Neural cell (in vitro differentiated cells): ENCODE measurements at regions not wholly inside any gene's neighbourhood (a gene's known extent, or its start where the extent isn't known, plus 50 kb on each side); places are given as distances from the start of the nearest gene placed in this dataset.

Experiments used
- H2AFZ ChIP-seq: fragments of 200-600, 300-800 bp; sonication (generic), shearing (Covaris generic); 2 replicates; pipeline ENCODE4 v1.6.0; 2014; ENCODE audit warnings: low read depth, mild to moderate bottlenecking, antibody characterized with exemption, low read length, moderate library complexity
- H3F3A ChIP-seq: fragments of 200-600 bp; shearing (Covaris generic); 2 replicates; pipeline ENCODE4 v1.6.1; 2016; ENCODE audit warnings: mild to moderate bottlenecking, moderate library complexity, mixed read lengths, antibody characterized with exemption, low read length; ENCODE audit not compliant: insufficient read depth, poor library complexity, severe bottlenecking
- H3K27ac ChIP-seq: fragments of 200-600, 300-800 bp; sonication (generic), shearing (Covaris generic); 2 replicates; pipeline ENCODE4 v1.5.1; 2014; ENCODE audit warnings: mild to moderate bottlenecking, low read length, moderate library complexity
- H3K27me3 ChIP-seq: fragments of 300-800, 200-600 bp; sonication (generic), shearing (Covaris generic); 2 replicates; pipeline ENCODE4 v1.6.0; 2014; ENCODE audit warnings: mild to moderate bottlenecking, low read depth, low read length, moderate library complexity; ENCODE audit not compliant: insufficient read depth
- H3K36me3 ChIP-seq: fragments of 300-800, 200-600 bp; sonication (generic), shearing (Covaris generic); 2 replicates; pipeline ENCODE4 v1.5.1; 2014; ENCODE audit warnings: mild to moderate bottlenecking, antibody characterized with exemption, low read length, moderate library complexity; ENCODE audit not compliant: insufficient read depth
- H3K4me2 ChIP-seq: fragments of 300-800, 200-600 bp; sonication (generic), shearing (Covaris generic); 2 replicates; pipeline ENCODE4 v1.6.0; 2014; ENCODE audit warnings: mild to moderate bottlenecking, low read length
- H3K4me3 ChIP-seq: fragments of 300-800, 200-600 bp; sonication (generic), shearing (Covaris generic); 2 replicates; pipeline ENCODE4 v1.5.1; 2014; ENCODE audit warnings: mild to moderate bottlenecking, low read length, moderate library complexity
- H3K79me2 ChIP-seq: fragments of 200-600 bp; shearing (Covaris generic); replicated peaks from 2 replicates; pipeline ENCODE4 v1.6.0; 2014; ENCODE audit warnings: mild to moderate bottlenecking, low read length, moderate library complexity; ENCODE audit not compliant: insufficient read depth
- H3K9ac ChIP-seq: fragments of 300-800, 200-600 bp; sonication (generic), shearing (Covaris generic); 2 replicates; pipeline ENCODE4 v1.6.1; 2016; ENCODE audit warnings: mild to moderate bottlenecking, low read length, mixed read lengths
- H3K9me2 ChIP-seq: fragments of 200-600 bp; shearing (Covaris generic); 2 replicates; pipeline ENCODE4 v1.6.1; 2016; ENCODE audit warnings: mild to moderate bottlenecking, low read length, mixed read lengths; ENCODE audit not compliant: insufficient read depth
- H3K9me3 ChIP-seq: fragments of 200-600, 300-800 bp; sonication (generic), shearing (Covaris generic); 2 replicates; pipeline ENCODE4 v1.6.1; 2016; ENCODE audit warnings: mild to moderate bottlenecking, mixed run types, low read length, moderate library complexity, mixed read lengths
- H4K20me1 ChIP-seq: fragments of 200-600 bp; shearing (Covaris generic); 2 replicates; pipeline ENCODE4 v1.6.1; 2016; ENCODE audit warnings: mild to moderate bottlenecking, mixed run types; ENCODE audit not compliant: insufficient read depth
- CTCF ChIP-seq: fragments of 450-650 bp; IDR thresholded peaks from 2 replicates; pipeline ENCODE4 v1.5.1; 2014; ENCODE audit warnings: antibody characterized with exemption, mild to moderate bottlenecking, moderate library complexity; ENCODE audit not compliant: poor library complexity, severe bottlenecking
- EP300 ChIP-seq: fragments of 450-650 bp; conservative IDR thresholded peaks from 2 replicates; pipeline ENCODE4 v1.6.1; 2014; ENCODE audit warnings: antibody characterized with exemption, mild to moderate bottlenecking, moderate library complexity; ENCODE audit not compliant: poor library complexity, severe bottlenecking
- EZH2 ChIP-seq: fragments of 200-600, 300-800 bp; shearing (Covaris generic), sonication (generic); IDR thresholded peaks from 2 replicates; pipeline ENCODE4 v1.6.1; 2014; ENCODE audit warnings: antibody characterized with exemption, low read length, borderline replicate concordance, mild to moderate bottlenecking; ENCODE audit not compliant: insufficient read depth, poor library complexity, severe bottlenecking
- MXI1 ChIP-seq: fragments of 450-650 bp; conservative IDR thresholded peaks from 2 replicates; pipeline ENCODE4 v1.6.1; 2014; ENCODE audit warnings: antibody characterized with exemption, mild to moderate bottlenecking; ENCODE audit not compliant: poor library complexity, severe bottlenecking
- POLR2AphosphoS5 ChIP-seq: IDR thresholded peaks from 2 replicates; pipeline ENCODE4 v1.6.1; 2012
- RAD21 ChIP-seq: fragments of 450-650 bp; conservative IDR thresholded peaks from 2 replicates; pipeline ENCODE4 v1.6.1; 2014; ENCODE audit warnings: antibody characterized with exemption, mild to moderate bottlenecking, moderate library complexity
- REST ChIP-seq: IDR thresholded peaks from 2 replicates; pipeline ENCODE4 v1.6.1; 2012; ENCODE audit warnings: borderline replicate concordance
- SMC3 ChIP-seq: fragments of 450-650 bp; conservative IDR thresholded peaks from 2 replicates; pipeline ENCODE4 v1.6.1; 2014; ENCODE audit warnings: antibody characterized with exemption, mild to moderate bottlenecking, moderate library complexity; ENCODE audit not compliant: poor library complexity
- TAF1 ChIP-seq: IDR thresholded peaks from 2 replicates; pipeline ENCODE4 v1.6.1; 2012; ENCODE audit warnings: low read depth

- H4K20me1 ChIP-seq, result no peaks in the 10 kb centered on the region
- H3K4me2 ChIP-seq, result no peak overlapping the region
- no peak overlapping the region for H3K27ac ChIP-seq
- no peaks in the 10 kb centered on the region for H3K36me3 ChIP-seq
- H3F3A ChIP-seq, result no peaks in the 10 kb centered on the region
- H3K9me3 ChIP-seq, result peaks cover 5% of the 10 kb centered on the region
- no peak overlapping the region for H2AFZ ChIP-seq
- H3K9ac ChIP-seq, result no peak overlapping the region
- H3K27me3 ChIP-seq, result no peaks in the 10 kb centered on the region
- H3K9me2 ChIP-seq, result no peaks in the 10 kb centered on the region
- H3K79me2 ChIP-seq, result no peaks in the 10 kb centered on the region
- no peak overlapping the region for H3K4me3 ChIP-seq
- TF ChIP-seq SMC3 (no peak), TAF1 (no peak), RAD21 (no peak), EP300 (no peak), MXI1 (no peak), EZH2 (no peak), REST (no peak), POLR2AphosphoS5 (no peak), CTCF (no peak)
These were observed 147.1 kb upstream of the IGF1R start for GRCh38 chr15:98501192-98501591.

- H3F3A ChIP-seq, result no peaks in the 10 kb centered on the region
- no peak overlapping the region for H3K4me2 ChIP-seq
- no peaks in the 10 kb centered on the region for H3K9me2 ChIP-seq
- H3K27me3 ChIP-seq, result no peaks in the 10 kb centered on the region
- H3K79me2 ChIP-seq, result no peaks in the 10 kb centered on the region
- peaks cover 5% of the 10 kb centered on the region for H3K9me3 ChIP-seq
- no peak overlapping the region for H3K4me3 ChIP-seq
- no peak overlapping the region for H3K27ac ChIP-seq
- no peak overlapping the region for H3K9ac ChIP-seq
- no peaks in the 10 kb centered on the region for H4K20me1 ChIP-seq
- TF ChIP-seq EZH2 (no peak), MXI1 (no peak), SMC3 (no peak), TAF1 (no peak), CTCF (no peak), POLR2AphosphoS5 (no peak), REST (no peak), RAD21 (no peak), EP300 (no peak)
- no peak overlapping the region for H2AFZ ChIP-seq
- H3K36me3 ChIP-seq, result no peaks in the 10 kb centered on the region
These were observed 146.7 kb upstream of the IGF1R start for GRCh38 chr15:98501632-98502031.
